ENCODE measurements at regions not wholly inside any gene's neighbourhood (a gene's known extent, or its start where the extent isn't known, plus 50 kb on each side); places are given as distances from the start of the nearest gene placed in this dataset.

GRCh38 chr6:125469915-125470314 lies 168.1 kb upstream of the HDDC2 start:
- no peaks in the 10 kb centered on the region for H3K36me3 Mint-ChIP-seq
- H3K4me1 Mint-ChIP-seq, result no peaks in the 10 kb centered on the region
- TF ChIP-seq CTCF (IDR thresholded peaks at IDR 0.05), result no peak
- 100% methylated on average over 2 of the region's 3 CpGs for WGBS (ENCODE audit: insufficient coverage)
- H3K79me2 ChIP-seq (ENCODE audit: insufficient read depth, low read length), result no peaks in the 10 kb centered on the region
- intact Hi-C loops (cut with micrococcal nuclease), result no loop called here
- no peak overlapping the region for H3K27ac Mint-ChIP-seq
- H3K9me3 ChIP-seq (replicated peaks in 1 of 2; ENCODE audit: control insufficient read depth in 1 of 2, insufficient read depth in 1 of 2, low read length in 2 of 2), result peaks cover 0 to 5% of the 10 kb centered on the region in 2 donors
- no peaks in the 10 kb centered on the region for H3K27me3 ChIP-seq (ENCODE audit: control insufficient read depth in 2 of 2, insufficient read depth in 2 of 2, low read length in 2 of 2)
- no peak overlapping the region for H3K9ac ChIP-seq (ENCODE audit: insufficient read depth, low read length, poor library complexity, severe bottlenecking)
- no peak overlapping the region for H3K4me2 ChIP-seq (replicated peaks; ENCODE audit: extremely low read depth, low read length, poor library complexity, severe bottlenecking)
- H3K36me3 ChIP-seq (replicated peaks in 1 of 2; ENCODE audit: control insufficient read depth in 1 of 2, insufficient read depth in 2 of 2, low read length in 2 of 2), result no peaks in the 10 kb centered on the region
- no peak for DNase-seq
- H3K27me3 Mint-ChIP-seq (ENCODE audit: low read depth in 3 of 3), result no peaks in the 10 kb centered on the region
- H3K4me3 ChIP-seq (replicated peaks in 1 of 3; ENCODE audit: low read depth in 2 of 3, low read length in 3 of 3), result no peak overlapping the region
- H3K4me3 Mint-ChIP-seq, result no peak overlapping the region
- peaks cover under 1 to 14% (median 4%) of the 10 kb centered on the region in 7 donors for H3K9me3 Mint-ChIP-seq
- H3K27ac ChIP-seq (ENCODE audit: low read depth in 1 of 2, low read length in 2 of 2), result no peak overlapping the region
- H4K20me1 ChIP-seq (ENCODE audit: insufficient read depth, low read length), result no peaks in the 10 kb centered on the region
- no peak overlapping the region for H2AFZ ChIP-seq (ENCODE audit: insufficient read depth, low read depth, low read length, poor library complexity, severe bottlenecking)
- H3K4me1 ChIP-seq (ENCODE audit: control insufficient read depth in 1 of 2, insufficient read depth in 2 of 2, low read length in 2 of 2), result no peaks in the 10 kb centered on the region

GRCh38 chr6:125471667-125472066 lies 169.9 kb upstream of the HDDC2 start:
- Mint-ChIP-seq H3K27ac (no peak overlapping the region), H3K36me3 (no peaks in the 10 kb centered on the region), H3K27me3 (ENCODE audit: low read depth in 3 of 3) (no peaks in the 10 kb centered on the region), H3K4me1 (no peaks in the 10 kb centered on the region), H3K9me3 (peaks cover 0 to 3% (median under 1%) of the 10 kb centered on the region in 7 donors), H3K4me3 (no peak overlapping the region)
- Histone ChIP-seq H3K27me3 (ENCODE audit: control insufficient read depth in 2 of 2, insufficient read depth in 2 of 2, low read length in 2 of 2) (no peaks in the 10 kb centered on the region), H3K36me3 (replicated peaks in 1 of 2; ENCODE audit: control insufficient read depth in 1 of 2, insufficient read depth in 2 of 2, low read length in 2 of 2) (no peaks in the 10 kb centered on the region), H3K9ac (ENCODE audit: insufficient read depth, low read length, poor library complexity, severe bottlenecking) (no peak overlapping the region), H3K9me3 (replicated peaks in 1 of 2; ENCODE audit: control insufficient read depth in 1 of 2, insufficient read depth in 1 of 2, low read length in 2 of 2) (no peaks in the 10 kb centered on the region), H3K27ac (ENCODE audit: low read depth in 1 of 2, low read length in 2 of 2) (no peak overlapping the region), H3K4me2 (replicated peaks; ENCODE audit: extremely low read depth, low read length, poor library complexity, severe bottlenecking) (no peak overlapping the region), H3K4me1 (ENCODE audit: control insufficient read depth in 1 of 2, insufficient read depth in 2 of 2, low read length in 2 of 2) (no peaks in the 10 kb centered on the region), H3K79me2 (ENCODE audit: insufficient read depth, low read length) (no peaks in the 10 kb centered on the region), H3K4me3 (replicated peaks in 1 of 3; ENCODE audit: low read depth in 2 of 3, low read length in 3 of 3) (no peak overlapping the region), H4K20me1 (ENCODE audit: insufficient read depth, low read length) (no peaks in the 10 kb centered on the region), H2AFZ (ENCODE audit: insufficient read depth, low read depth, low read length, poor library complexity, severe bottlenecking) (no peak overlapping the region)
- WGBS (ENCODE audit: insufficient coverage), result 67% methylated on average over 1 of the region's 1 CpG
- intact Hi-C loops (cut with micrococcal nuclease), result no loop called here
- no peak for TF ChIP-seq CTCF (IDR thresholded peaks at IDR 0.05)
- no peak for DNase-seq
